ENCODE measurements at regions not wholly inside any gene's neighbourhood (a gene's known extent, or its start where the extent isn't known, plus 50 kb on each side); places are given as distances from the start of the nearest gene placed in this dataset.

DNA sequence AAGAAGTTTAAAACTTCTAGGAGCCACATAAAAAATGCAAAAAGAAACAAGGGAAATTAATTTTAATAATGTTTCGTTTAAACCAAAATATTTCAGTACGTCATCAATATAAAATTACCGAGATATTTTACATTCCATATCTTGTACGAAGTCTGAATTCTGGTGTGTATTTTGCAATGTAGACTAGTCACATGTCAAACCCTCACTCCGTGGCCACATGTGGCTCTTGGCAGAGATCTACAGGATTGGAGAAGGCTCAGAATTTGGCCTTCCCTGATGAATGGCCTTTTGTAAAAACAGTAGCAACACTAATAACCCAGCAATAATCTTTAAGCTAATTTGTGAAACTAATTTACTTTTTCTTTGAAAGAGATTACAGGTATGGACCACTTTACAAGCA is 217.1 kb downstream of the PRL start:
- Histone ChIP-seq H3K9ac (replicated peaks; ENCODE audit: extremely low read depth, insufficient read depth, low read length) (no peak overlapping the region), H3K79me2 (ENCODE audit: control insufficient read depth, insufficient read depth, low read length) (no peaks in the 10 kb centered on the region), H2AFZ (ENCODE audit: low read depth, low read length) (no peak overlapping the region), H3K9me1 (replicated peaks; ENCODE audit: control insufficient read depth, extremely low read depth, insufficient read depth, low read length) (no peaks in the 10 kb centered on the region), H3K27me3 (ENCODE audit: control insufficient read depth in 2 of 2, insufficient read depth in 2 of 2, low read length in 2 of 2) (no peaks in the 10 kb centered on the region), H3K27ac (ENCODE audit: insufficient read depth, low read depth, low read length) (no peak overlapping the region), H4K20me1 (replicated peaks; ENCODE audit: control insufficient read depth, extremely low read depth, insufficient read depth, low read length) (no peaks in the 10 kb centered on the region), H3K4me3 (replicated peaks in 1 of 3; ENCODE audit: insufficient read depth in 1 of 3, low read depth in 1 of 3, low read length in 3 of 3) (no peak overlapping the region), H3K9me3 (replicated peaks; ENCODE audit: control insufficient read depth, insufficient read depth, low read length) (no peaks in the 10 kb centered on the region), H3K4me2 (ENCODE audit: insufficient read depth, low read length) (no peak overlapping the region), H3K4me1 (ENCODE audit: control insufficient read depth, extremely low read depth, insufficient read depth, low read length) (no peaks in the 10 kb centered on the region), H3K36me3 (ENCODE audit: control insufficient read depth in 2 of 2, extremely low read depth in 1 of 2, insufficient read depth in 2 of 2, low read length in 2 of 2) (no peaks in the 10 kb centered on the region)
- intact Hi-C loops (cut with micrococcal nuclease) (no loop called here), dilution Hi-C loops (cut with MboI; ENCODE audit: extremely low pct_ligation_motif_present, low sequenced_read_pairs) (no loop called here)
- DNase-seq (ENCODE audit: low read depth, low spot score) (no peak), FAIRE-seq (no peak)
- POLR2A ChIA-PET: no interaction called here
- CTCF ChIA-PET: no interaction called here
- TF ChIP-seq FOS (IDR thresholded peaks at IDR 0.05; ENCODE audit: borderline replicate concordance, insufficient read depth, low read length): no peak
- TF ChIP-seq, protein P1, sequence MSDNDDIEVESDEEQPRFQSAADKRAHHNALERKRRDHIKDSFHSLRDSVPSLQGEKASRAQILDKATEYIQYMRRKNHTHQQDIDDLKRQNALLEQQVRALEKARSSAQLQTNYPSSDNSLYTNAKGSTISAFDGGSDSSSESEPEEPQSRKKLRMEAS (IDR thresholded peaks at IDR 0.05; ENCODE audit: insufficient read depth, insufficient read length): no peak
- TF ChIP-seq POLR2A (IDR thresholded peaks at IDR 0.05; ENCODE audit: low read depth, low read length): no peak
- no peak for TF ChIP-seq MYC (IDR thresholded peaks at IDR 0.05; ENCODE audit: low read depth, low read length)
- TF ChIP-seq POLR2AphosphoS5 (IDR thresholded peaks at IDR 0.05; ENCODE audit: insufficient read depth, low read depth, low read length): no peak
- TF ChIP-seq GATA2 (IDR thresholded peaks at IDR 0.05; ENCODE audit: insufficient read depth, insufficient read length, low read depth, low read length): no peak
- BruUV-seq (replicated peaks): no TSS peak

DNA sequence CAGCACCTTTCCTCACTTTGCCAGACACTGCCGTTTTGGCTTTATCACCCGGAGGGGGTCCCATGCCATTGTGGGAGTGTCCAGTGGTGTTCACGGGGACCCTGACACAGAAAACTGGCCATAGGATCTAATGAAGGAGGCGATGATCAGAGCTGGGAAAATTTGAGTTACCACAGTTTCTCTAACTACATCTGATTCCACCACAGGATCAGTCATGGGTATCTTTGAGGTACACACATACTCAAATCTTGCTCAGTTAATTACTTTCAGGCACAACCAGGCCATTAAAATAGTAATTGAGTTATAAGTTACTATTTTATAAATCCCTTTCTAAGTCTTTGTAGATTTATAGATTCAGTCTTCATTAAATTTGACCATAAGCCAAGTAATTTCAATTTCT is 215.1 kb downstream of the PRL start:
- Histone ChIP-seq H3K4me1 (ENCODE audit: control insufficient read depth, extremely low read depth, insufficient read depth, low read length) (no peaks in the 10 kb centered on the region), H4K20me1 (replicated peaks; ENCODE audit: control insufficient read depth, extremely low read depth, insufficient read depth, low read length) (no peaks in the 10 kb centered on the region), H3K9ac (replicated peaks; ENCODE audit: extremely low read depth, insufficient read depth, low read length) (no peak overlapping the region), H3K4me2 (ENCODE audit: insufficient read depth, low read length) (no peak overlapping the region), H3K27ac (ENCODE audit: insufficient read depth, low read depth, low read length) (no peak overlapping the region), H2AFZ (ENCODE audit: low read depth, low read length) (no peak overlapping the region), H3K4me3 (replicated peaks in 1 of 3; ENCODE audit: insufficient read depth in 1 of 3, low read depth in 1 of 3, low read length in 3 of 3) (no peak overlapping the region), H3K9me1 (replicated peaks; ENCODE audit: control insufficient read depth, extremely low read depth, insufficient read depth, low read length) (no peaks in the 10 kb centered on the region), H3K79me2 (ENCODE audit: control insufficient read depth, insufficient read depth, low read length) (no peaks in the 10 kb centered on the region), H3K27me3 (ENCODE audit: control insufficient read depth in 2 of 2, insufficient read depth in 2 of 2, low read length in 2 of 2) (no peaks in the 10 kb centered on the region), H3K9me3 (replicated peaks; ENCODE audit: control insufficient read depth, insufficient read depth, low read length) (no peaks in the 10 kb centered on the region), H3K36me3 (ENCODE audit: control insufficient read depth in 2 of 2, extremely low read depth in 1 of 2, insufficient read depth in 2 of 2, low read length in 2 of 2) (no peaks in the 10 kb centered on the region)
- no TSS peak for BruUV-seq (replicated peaks)
- POLR2A ChIA-PET: no interaction called here
- dilution Hi-C loops (cut with MboI; ENCODE audit: extremely low pct_ligation_motif_present, low sequenced_read_pairs) (no loop called here), intact Hi-C loops (cut with micrococcal nuclease) (no loop called here)
- CTCF ChIA-PET: no interaction called here
- TF ChIP-seq POLR2AphosphoS5 (IDR thresholded peaks at IDR 0.05; ENCODE audit: insufficient read depth, low read depth, low read length) (no peak), JUN (IDR thresholded peaks at IDR 0.05; ENCODE audit: borderline replicate concordance, insufficient read depth, insufficient read length, low read depth) (no peak), GATA2 (IDR thresholded peaks at IDR 0.05; ENCODE audit: insufficient read depth, insufficient read length, low read depth, low read length) (no peak), MYC (IDR thresholded peaks at IDR 0.05; ENCODE audit: low read depth, low read length) (no peak)
- TF ChIP-seq, protein P2, sequence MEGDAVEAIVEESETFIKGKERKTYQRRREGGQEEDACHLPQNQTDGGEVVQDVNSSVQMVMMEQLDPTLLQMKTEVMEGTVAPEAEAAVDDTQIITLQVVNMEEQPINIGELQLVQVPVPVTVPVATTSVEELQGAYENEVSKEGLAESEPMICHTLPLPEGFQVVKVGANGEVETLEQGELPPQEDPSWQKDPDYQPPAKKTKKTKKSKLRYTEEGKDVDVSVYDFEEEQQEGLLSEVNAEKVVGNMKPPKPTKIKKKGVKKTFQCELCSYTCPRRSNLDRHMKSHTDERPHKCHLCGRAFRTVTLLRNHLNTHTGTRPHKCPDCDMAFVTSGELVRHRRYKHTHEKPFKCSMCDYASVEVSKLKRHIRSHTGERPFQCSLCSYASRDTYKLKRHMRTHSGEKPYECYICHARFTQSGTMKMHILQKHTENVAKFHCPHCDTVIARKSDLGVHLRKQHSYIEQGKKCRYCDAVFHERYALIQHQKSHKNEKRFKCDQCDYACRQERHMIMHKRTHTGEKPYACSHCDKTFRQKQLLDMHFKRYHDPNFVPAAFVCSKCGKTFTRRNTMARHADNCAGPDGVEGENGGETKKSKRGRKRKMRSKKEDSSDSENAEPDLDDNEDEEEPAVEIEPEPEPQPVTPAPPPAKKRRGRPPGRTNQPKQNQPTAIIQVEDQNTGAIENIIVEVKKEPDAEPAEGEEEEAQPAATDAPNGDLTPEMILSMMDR (IDR thresholded peaks at IDR 0.05; ENCODE audit: extremely low read depth in 1 of 2, insufficient read depth in 1 of 2, low read depth in 1 of 2, low read length in 2 of 2): no peak
- FAIRE-seq (no peak), DNase-seq (ENCODE audit: low read depth, low spot score) (no peak)

All from endothelial cell of umbilical vein (primary cell).